ENCODE measurements at regions not wholly inside any gene's neighbourhood (a gene's known extent, or its start where the extent isn't known, plus 50 kb on each side); places are given as distances from the start of the nearest gene placed in this dataset.

GRCh38 chr5:127999909-128000308 is 83.7 kb upstream of the SLC12A2 start:
- TF ChIP-seq ZNF549 (tag by site-specific recombination; IDR thresholded peaks at IDR 0.05) (no peak), GFI1B (tag by site-specific recombination; IDR thresholded peaks at IDR 0.05) (no peak), ZNF626 (tag by site-specific recombination; IDR thresholded peaks at IDR 0.05) (no peak), ZFP37 (tag by site-specific recombination; IDR thresholded peaks at IDR 0.05) (no peak), ZNF398 (tag by site-specific recombination; IDR thresholded peaks at IDR 0.05) (no peak), MYNN (tag by site-specific recombination; IDR thresholded peaks at IDR 0.05; ENCODE audit: borderline replicate concordance) (no peak), YY2 (tag by site-specific recombination; IDR thresholded peaks at IDR 0.05) (no peak), SCRT2 (tag by site-specific recombination; IDR thresholded peaks at IDR 0.05) (no peak), ZNF48 (tag by site-specific recombination; IDR thresholded peaks at IDR 0.05) (no peak), TCF7L2 (IDR thresholded peaks at IDR 0.05; ENCODE audit: borderline replicate concordance, low read depth, low read length) (no peak), ZNF791 (tag by site-specific recombination; IDR thresholded peaks at IDR 0.05) (no peak), ZNF670 (tag by site-specific recombination; IDR thresholded peaks at IDR 0.05; ENCODE audit: low read depth) (no peak)
- TF ChIP-seq, protein P1, sequence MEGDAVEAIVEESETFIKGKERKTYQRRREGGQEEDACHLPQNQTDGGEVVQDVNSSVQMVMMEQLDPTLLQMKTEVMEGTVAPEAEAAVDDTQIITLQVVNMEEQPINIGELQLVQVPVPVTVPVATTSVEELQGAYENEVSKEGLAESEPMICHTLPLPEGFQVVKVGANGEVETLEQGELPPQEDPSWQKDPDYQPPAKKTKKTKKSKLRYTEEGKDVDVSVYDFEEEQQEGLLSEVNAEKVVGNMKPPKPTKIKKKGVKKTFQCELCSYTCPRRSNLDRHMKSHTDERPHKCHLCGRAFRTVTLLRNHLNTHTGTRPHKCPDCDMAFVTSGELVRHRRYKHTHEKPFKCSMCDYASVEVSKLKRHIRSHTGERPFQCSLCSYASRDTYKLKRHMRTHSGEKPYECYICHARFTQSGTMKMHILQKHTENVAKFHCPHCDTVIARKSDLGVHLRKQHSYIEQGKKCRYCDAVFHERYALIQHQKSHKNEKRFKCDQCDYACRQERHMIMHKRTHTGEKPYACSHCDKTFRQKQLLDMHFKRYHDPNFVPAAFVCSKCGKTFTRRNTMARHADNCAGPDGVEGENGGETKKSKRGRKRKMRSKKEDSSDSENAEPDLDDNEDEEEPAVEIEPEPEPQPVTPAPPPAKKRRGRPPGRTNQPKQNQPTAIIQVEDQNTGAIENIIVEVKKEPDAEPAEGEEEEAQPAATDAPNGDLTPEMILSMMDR (tag by site-specific recombination; IDR thresholded peaks at IDR 0.05): no peak
- TF ChIP-seq, protein P2, sequence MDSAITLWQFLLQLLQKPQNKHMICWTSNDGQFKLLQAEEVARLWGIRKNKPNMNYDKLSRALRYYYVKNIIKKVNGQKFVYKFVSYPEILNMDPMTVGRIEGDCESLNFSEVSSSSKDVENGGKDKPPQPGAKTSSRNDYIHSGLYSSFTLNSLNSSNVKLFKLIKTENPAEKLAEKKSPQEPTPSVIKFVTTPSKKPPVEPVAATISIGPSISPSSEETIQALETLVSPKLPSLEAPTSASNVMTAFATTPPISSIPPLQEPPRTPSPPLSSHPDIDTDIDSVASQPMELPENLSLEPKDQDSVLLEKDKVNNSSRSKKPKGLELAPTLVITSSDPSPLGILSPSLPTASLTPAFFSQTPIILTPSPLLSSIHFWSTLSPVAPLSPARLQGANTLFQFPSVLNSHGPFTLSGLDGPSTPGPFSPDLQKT (IDR thresholded peaks at IDR 0.05; ENCODE audit: borderline replicate concordance, low read depth, low read length): no peak
